GM08714 (cell line): ENCODE measurements at regions not wholly inside any gene's neighbourhood (a gene's known extent, or its start where the extent isn't known, plus 50 kb on each side); places are given as distances from the start of the nearest gene placed in this dataset.

Experiments used
- H3K4me3 ChIP-seq: fragments of 200-500 bp; sonication (Bioruptor generic); 2 replicates; pipeline ENCODE4 v1.5.1; 2014; ENCODE audit warnings: mild to moderate bottlenecking, low read length, inconsistent platforms
- ZNF274 ChIP-seq: IDR thresholded peaks from 2 replicates; pipeline ENCODE4 v1.6.1; 2012; ENCODE audit warnings: mild to moderate bottlenecking, low read depth, low read length

DNA sequence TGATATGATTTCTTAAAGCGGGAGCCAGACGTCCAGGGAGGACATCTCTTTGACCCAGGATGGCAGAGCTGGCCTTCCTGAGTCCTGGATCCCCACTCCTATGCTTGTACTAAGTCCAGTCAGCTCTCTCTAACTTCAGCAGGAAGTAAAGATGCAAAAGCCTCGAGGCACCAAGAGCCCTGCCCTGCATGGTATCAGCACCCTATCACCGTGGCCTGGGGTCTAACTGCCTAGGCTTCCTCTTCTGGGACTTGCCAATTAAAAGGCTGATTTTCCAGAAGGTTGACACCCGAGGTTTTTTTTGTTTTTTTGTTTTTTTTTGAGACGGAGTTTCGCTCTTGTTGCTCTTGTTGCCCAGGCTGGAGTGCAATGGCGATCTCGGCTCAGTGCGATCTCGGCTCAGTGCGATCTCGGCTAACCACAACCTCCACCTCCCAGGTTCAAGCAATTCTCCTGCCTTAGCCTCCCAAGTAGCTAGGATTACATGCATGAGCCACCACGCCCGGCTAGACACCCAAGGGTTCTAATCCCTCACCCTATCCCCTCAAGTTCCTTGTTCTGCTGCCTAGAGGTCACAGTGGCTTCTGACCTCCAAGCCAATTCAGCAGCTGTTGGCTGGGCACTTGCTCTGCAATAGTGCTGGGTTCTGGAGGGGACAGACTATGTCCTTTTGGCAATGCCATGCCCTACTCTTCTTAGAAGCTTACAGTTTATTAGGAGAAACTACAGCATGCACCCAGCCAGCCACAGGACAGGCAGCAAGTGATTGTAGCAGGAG is 50.6 kb upstream of the FTH1 start:
- H3K4me3 ChIP-seq: no peak overlapping the region
- TF ChIP-seq ZNF274: no peak
